Neural crest cell (in vitro differentiated cells): ENCODE measurements at regions not wholly inside any gene's neighbourhood (a gene's known extent, or its start where the extent isn't known, plus 50 kb on each side); places are given as distances from the start of the nearest gene placed in this dataset.

Experiments used
- DNase-seq: peaks from one replicate; pipeline ENCODE4 v3.0.0; 2021; ENCODE audit warnings: low read depth, mixed read lengths, low spot score
- H3K27ac Mint-ChIP-seq: one replicate; pipeline ENCODE4 v1.8.0; 2021; ENCODE audit warnings: mild to moderate bottlenecking, mixed read lengths; ENCODE audit not compliant: unreplicated experiment
- H3K27me3 Mint-ChIP-seq: 2 replicates; pipeline ENCODE4 v1.8.0; 2021; ENCODE audit warnings: low read depth, mild to moderate bottlenecking, mixed read lengths
- H3K36me3 Mint-ChIP-seq: 2 replicates; pipeline ENCODE4 v1.8.0; 2021; ENCODE audit warnings: low read depth, mild to moderate bottlenecking, mixed read lengths
- H3K4me1 Mint-ChIP-seq: 2 replicates; pipeline ENCODE4 v1.8.0; 2021; ENCODE audit warnings: mixed read lengths
- H3K4me3 Mint-ChIP-seq: one replicate; pipeline ENCODE4 v1.8.0; 2021; ENCODE audit warnings: mild to moderate bottlenecking, mixed read lengths
- H3K9me3 Mint-ChIP-seq: 2 replicates; pipeline ENCODE4 v1.8.0; 2021; ENCODE audit warnings: mixed read lengths
- CTCF ChIP-seq: fragments of 200-600 bp; sonication (generic); conservative IDR thresholded peaks from 2 replicates; pipeline ENCODE4 v1.5.0; 2021; ENCODE audit warnings: antibody characterized with exemption, mild to moderate bottlenecking

GRCh38 chr6:88358846-88359245, 192.7 kb upstream of the CNR1 start:
- Mint-ChIP-seq H3K27me3 (no peaks in the 10 kb centered on the region), H3K36me3 (no peaks in the 10 kb centered on the region), H3K4me1 (peaks cover 22% of the 10 kb centered on the region), H3K4me3 (no peak overlapping the region), H3K9me3 (peaks cover 4% of the 10 kb centered on the region), H3K27ac (no peak overlapping the region)
- TF ChIP-seq CTCF: no peak
- no peak for DNase-seq

- no peak for DNase-seq
- no peaks in the 10 kb centered on the region for H3K27me3 Mint-ChIP-seq
- TF ChIP-seq CTCF: no peak
- no peak overlapping the region for H3K4me3 Mint-ChIP-seq
- peaks cover 3% of the 10 kb centered on the region for H3K9me3 Mint-ChIP-seq
- no peaks in the 10 kb centered on the region for H3K4me1 Mint-ChIP-seq
- H3K27ac Mint-ChIP-seq: no peak overlapping the region
- no peaks in the 10 kb centered on the region for H3K36me3 Mint-ChIP-seq
Measured at GRCh38 chr6:88349511-88349910, 183.4 kb upstream of the CNR1 start.

GRCh38 chr6:88342336-88342735, 176.2 kb upstream of the CNR1 start:
- no peak for DNase-seq
- H3K27me3 Mint-ChIP-seq: no peaks in the 10 kb centered on the region
- no peaks in the 10 kb centered on the region for H3K9me3 Mint-ChIP-seq
- H3K36me3 Mint-ChIP-seq: no peaks in the 10 kb centered on the region
- H3K27ac Mint-ChIP-seq: no peak overlapping the region
- no peak for TF ChIP-seq CTCF
- H3K4me3 Mint-ChIP-seq: no peak overlapping the region
- H3K4me1 Mint-ChIP-seq: no peaks in the 10 kb centered on the region

- Mint-ChIP-seq H3K4me1 (no peaks in the 10 kb centered on the region), H3K27ac (no peak overlapping the region), H3K4me3 (no peak overlapping the region), H3K9me3 (peaks cover 6% of the 10 kb centered on the region), H3K27me3 (no peaks in the 10 kb centered on the region), H3K36me3 (peaks cover 3% of the 10 kb centered on the region)
- DNase-seq: no peak
- TF ChIP-seq CTCF: no peak
Measured at GRCh38 chr6:88339761-88340160, 173.6 kb upstream of the CNR1 start.

- DNase-seq: no peak
- Mint-ChIP-seq H3K4me1 (peaks cover 41% of the 10 kb centered on the region), H3K4me3 (no peak overlapping the region), H3K27me3 (no peaks in the 10 kb centered on the region), H3K36me3 (no peaks in the 10 kb centered on the region), H3K9me3 (peaks cover 2% of the 10 kb centered on the region), H3K27ac (no peak overlapping the region)
- TF ChIP-seq CTCF: no peak
Measured at GRCh38 chr6:88321306-88321705, 155.2 kb upstream of the CNR1 start.

GRCh38 chr6:88311561-88311960, 145.4 kb upstream of the CNR1 start:
- H3K27ac Mint-ChIP-seq: no peak overlapping the region
- H3K27me3 Mint-ChIP-seq: no peaks in the 10 kb centered on the region
- no peaks in the 10 kb centered on the region for H3K36me3 Mint-ChIP-seq
- no peak for DNase-seq
- no peaks in the 10 kb centered on the region for H3K4me1 Mint-ChIP-seq
- no peak overlapping the region for H3K4me3 Mint-ChIP-seq
- H3K9me3 Mint-ChIP-seq: no peaks in the 10 kb centered on the region
- no peak for TF ChIP-seq CTCF
